Adrenal gland (tissue), 9 donors: ENCODE measurements at regions not wholly inside any gene's neighbourhood (a gene's known extent, or its start where the extent isn't known, plus 50 kb on each side); places are given as distances from the start of the nearest gene placed in this dataset.

Experiments
- DNase-seq, 7 donors: peaks; one replicate each; pipeline ENCODE4 v3.0.0-alpha.2; 2019 to 2020
- H3K27ac ChIP-seq, 5 donors: fragments of 200-600 bp; sonication (generic) in 4 of 5; 1 replicate in 3 of 5; 2 replicates in 2 of 5; pipeline versions ENCODE4 v1.5.1 to v1.8.0; 2016 to 2020; ENCODE audit warnings: mild to moderate bottlenecking in 1 of 5
- H3K27me3 ChIP-seq: fragments of 200-600 bp; 2 replicates; pipeline ENCODE4 v1.8.0; 2021
- H3K36me3 ChIP-seq, 2 donors: fragments of 200-600 bp; replicated peaks in 1 of 2; 1 replicate in 1 of 2; 2 replicates in 1 of 2; pipeline versions ENCODE4 v1.5.1 to v1.8.0; 2018 to 2022
- H3K4me1 ChIP-seq, 2 donors: fragments of 200-600 bp; replicated peaks in 1 of 2; 1 replicate in 1 of 2; 2 replicates in 1 of 2; pipeline versions ENCODE4 v1.5.1 to v1.8.0; 2018 to 2021
- H3K4me3 ChIP-seq, 4 donors: fragments of 200-600 bp; sonication (generic) in 3 of 4; one replicate each; pipeline ENCODE4 v1.5.1; 2016 to 2018
- H3K9me3 ChIP-seq, 3 donors: fragments of 200-600 bp; sonication (generic) in 1 of 3; replicated peaks in 1 of 3; 1 replicate in 2 of 3; 2 replicates in 1 of 3; pipeline versions ENCODE4 v1.5.1 to v1.8.0; 2016 to 2021
- POLR2A ChIP-seq, 2 donors: fragments of 450-650 bp; IDR thresholded peaks; one replicate each; pipeline ENCODE4 v1.6.1; 2017; ENCODE audit warnings: antibody characterized with exemption in 2 of 2, mild to moderate bottlenecking in 2 of 2, moderate library complexity in 1 of 2
- WGBS, 4 donors: extraction: QIAGEN DNeasy Blood & Tissue Kit in 2 of 4; methylation state at CpG; one replicate each; pipeline versions ENCODE4 v1.1.5 to v1.1.7; 2013 to 2017; 5-methylcytosine and 5-hydroxymethylcytosine counted together
- intact Hi-C, 2 donors: fragments of 100-400 bp; cut with DNase I; formaldehyde crosslinking; loops; one replicate each; pipeline versions ENCODE4 v1.14.1 to v1.15.0; 2022 to 2023
- TF ChIP-seq, protein P1 (sequence below), 6 experiments: fragments of 450-650 bp in 4 of 6; fragments of 200-600 bp in 2 of 6; sonication (generic) in 1 of 6; IDR thresholded peaks; 1 replicate in 5 of 6; 2 replicates in 1 of 6; pipeline versions ENCODE4 v1.5.1 to v1.8.0; 2016 to 2021; ENCODE audit warnings: antibody characterized with exemption in 6 of 6, mild to moderate bottlenecking in 2 of 6, moderate library complexity in 1 of 6
- donor health status: healthy with polysubstance abuse.
- donor health status: Bipolar disorder and iron deficiency.
- donor health status: DM: yes; HTN: yes; CAD: no.
- donor health status: DM: no; HTN: no; CAD: no.
- donor health status: DM: no; HTN: no; CAD: no.

DNA sequence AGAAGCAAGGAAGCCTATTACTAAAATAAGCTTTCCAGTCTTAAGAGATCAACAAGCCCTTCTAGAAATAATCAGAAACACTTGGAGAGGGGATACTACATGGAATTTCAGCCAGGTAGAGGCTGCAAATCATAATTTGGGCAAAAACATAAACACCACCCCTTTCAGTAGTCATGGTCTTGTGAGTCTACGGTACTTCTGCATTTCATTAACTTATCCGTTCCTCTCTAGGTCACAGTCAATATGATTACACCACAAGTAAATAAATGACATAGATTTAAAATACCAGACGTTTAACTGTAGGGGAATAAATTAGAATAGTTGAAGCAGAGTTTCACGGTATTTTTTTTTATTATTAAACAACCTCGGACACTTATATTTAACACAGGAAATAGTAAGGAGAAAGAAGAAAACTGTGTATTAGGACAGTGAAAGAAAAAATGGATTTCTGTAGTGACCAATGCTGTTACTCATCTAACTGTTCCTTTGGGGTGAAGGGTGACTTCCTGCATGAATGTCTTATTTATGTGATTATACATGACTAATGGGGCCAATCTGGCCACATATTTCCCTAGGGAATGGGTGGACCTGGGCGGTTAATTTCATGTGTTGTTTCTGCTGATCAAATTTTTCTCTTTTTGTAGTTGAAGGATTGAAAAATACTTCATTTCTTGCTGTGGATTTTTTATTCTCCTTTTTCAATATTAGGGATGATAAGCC is 456.6 kb upstream of the UBE2E3 start:
- no peak overlapping the region for H3K4me3 ChIP-seq
- WGBS, 4 donors: 42 to 57% (median 54%) methylated on average over 6 of the region's 6 CpGs
- TF ChIP-seq POLR2A (IDR thresholded peaks at IDR 0.05): no peak
- TF ChIP-seq, protein P1, sequence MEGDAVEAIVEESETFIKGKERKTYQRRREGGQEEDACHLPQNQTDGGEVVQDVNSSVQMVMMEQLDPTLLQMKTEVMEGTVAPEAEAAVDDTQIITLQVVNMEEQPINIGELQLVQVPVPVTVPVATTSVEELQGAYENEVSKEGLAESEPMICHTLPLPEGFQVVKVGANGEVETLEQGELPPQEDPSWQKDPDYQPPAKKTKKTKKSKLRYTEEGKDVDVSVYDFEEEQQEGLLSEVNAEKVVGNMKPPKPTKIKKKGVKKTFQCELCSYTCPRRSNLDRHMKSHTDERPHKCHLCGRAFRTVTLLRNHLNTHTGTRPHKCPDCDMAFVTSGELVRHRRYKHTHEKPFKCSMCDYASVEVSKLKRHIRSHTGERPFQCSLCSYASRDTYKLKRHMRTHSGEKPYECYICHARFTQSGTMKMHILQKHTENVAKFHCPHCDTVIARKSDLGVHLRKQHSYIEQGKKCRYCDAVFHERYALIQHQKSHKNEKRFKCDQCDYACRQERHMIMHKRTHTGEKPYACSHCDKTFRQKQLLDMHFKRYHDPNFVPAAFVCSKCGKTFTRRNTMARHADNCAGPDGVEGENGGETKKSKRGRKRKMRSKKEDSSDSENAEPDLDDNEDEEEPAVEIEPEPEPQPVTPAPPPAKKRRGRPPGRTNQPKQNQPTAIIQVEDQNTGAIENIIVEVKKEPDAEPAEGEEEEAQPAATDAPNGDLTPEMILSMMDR (IDR thresholded peaks at IDR 0.05): no peak
- intact Hi-C loops: no loop called here
- H3K27me3 ChIP-seq: no peaks in the 10 kb centered on the region
- H3K27ac ChIP-seq: no peak overlapping the region
- no peaks in the 10 kb centered on the region for H3K4me1 ChIP-seq
- no peak for DNase-seq
- H3K9me3 ChIP-seq: no peaks in the 10 kb centered on the region
- H3K36me3 ChIP-seq: no peaks in the 10 kb centered on the region

DNA sequence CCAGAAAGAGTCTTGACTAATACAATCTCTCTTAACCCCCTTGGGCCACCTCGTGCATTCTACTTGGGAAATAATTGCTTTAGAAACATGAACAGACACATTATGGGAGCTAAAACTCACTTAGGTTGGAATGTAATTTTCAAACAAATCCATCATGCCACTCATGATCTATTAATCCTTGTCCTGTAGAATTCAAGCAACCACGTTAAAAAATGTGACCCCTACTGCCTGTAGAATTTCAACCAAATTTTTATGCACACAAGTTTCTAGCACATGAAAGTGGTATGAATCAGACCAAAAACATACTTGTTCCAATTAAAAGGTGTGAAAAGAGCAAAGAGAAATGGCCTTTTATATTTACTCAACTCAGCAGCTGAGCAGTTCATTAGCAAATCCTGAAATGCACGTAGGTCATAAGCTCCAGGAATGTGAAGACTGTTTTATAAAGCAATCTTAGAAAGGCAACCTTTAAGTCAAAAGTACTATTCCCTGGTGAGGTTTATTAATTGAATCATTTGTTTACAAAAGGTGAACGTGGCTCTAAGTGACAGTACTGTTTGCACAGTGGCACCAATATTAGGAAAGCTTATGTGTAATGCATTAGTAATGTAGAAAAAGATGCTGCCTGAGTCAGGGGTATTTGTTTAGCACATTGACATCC is 459.4 kb upstream of the UBE2E3 start:
- Histone ChIP-seq H3K4me1 (no peaks in the 10 kb centered on the region), H3K36me3 (no peaks in the 10 kb centered on the region), H3K27ac (no peak overlapping the region), H3K9me3 (no peaks in the 10 kb centered on the region), H3K4me3 (no peak overlapping the region), H3K27me3 (no peaks in the 10 kb centered on the region)
- TF ChIP-seq, protein P1 (IDR thresholded peaks at IDR 0.05): no peak
- no peak for TF ChIP-seq POLR2A (IDR thresholded peaks at IDR 0.05)
- no peak for DNase-seq
- 57 to 65% (median 63%) methylated on average over 4 of the region's 4 CpGs for WGBS, 4 donors
- intact Hi-C loops: no loop called here

DNA sequence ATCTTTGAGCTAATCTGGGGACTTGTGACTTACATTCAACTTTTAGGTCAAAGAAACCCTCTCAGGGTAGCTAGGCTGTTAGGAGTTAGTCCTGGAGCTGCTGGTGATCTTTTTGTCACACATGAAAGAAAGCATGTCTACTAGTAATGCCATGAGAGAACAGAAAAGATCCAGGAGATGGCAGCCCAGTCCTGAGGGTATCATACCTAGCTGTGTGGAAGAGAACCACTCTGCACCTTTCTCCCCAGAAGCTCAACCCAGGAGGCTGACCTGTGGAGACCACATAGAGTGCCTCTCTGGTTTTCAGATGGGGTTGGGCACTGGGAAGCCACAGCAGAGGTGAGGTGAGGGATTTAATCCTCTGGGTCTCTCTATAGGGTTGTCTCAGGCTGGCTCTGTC is 460.2 kb upstream of the UBE2E3 start:
- intact Hi-C loops: no loop called here

DNA sequence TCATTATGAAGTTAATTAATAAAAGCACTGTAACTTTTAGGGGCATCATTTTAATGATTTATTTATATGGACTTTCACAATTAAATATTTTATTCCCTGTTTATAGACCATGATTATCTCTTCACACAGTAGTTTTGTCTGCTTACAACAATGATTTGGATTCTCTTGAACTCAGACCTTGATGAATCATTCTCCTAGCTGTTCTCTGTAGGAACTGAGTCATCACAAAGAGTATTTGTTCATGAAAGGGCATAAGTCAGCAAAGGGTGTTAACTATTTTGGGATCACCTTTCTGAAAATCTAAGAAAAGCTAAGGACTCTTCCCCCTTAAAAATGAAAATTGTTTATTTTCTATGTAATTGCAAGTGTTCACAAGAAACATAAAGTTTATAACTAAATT is 461.1 kb upstream of the UBE2E3 start:
- no peak for TF ChIP-seq POLR2A (IDR thresholded peaks at IDR 0.05)
- TF ChIP-seq, protein P1 (IDR thresholded peaks at IDR 0.05): no peak

More for the DNA sequence above, 460.2 kb upstream of the UBE2E3 start:
- no peak for TF ChIP-seq POLR2A (IDR thresholded peaks at IDR 0.05)
- TF ChIP-seq, protein P1 (IDR thresholded peaks at IDR 0.05): no peak
- H3K4me1 ChIP-seq: no peaks in the 10 kb centered on the region
- H3K36me3 ChIP-seq: no peaks in the 10 kb centered on the region
- H3K4me3 ChIP-seq: no peak overlapping the region
- no peaks in the 10 kb centered on the region for H3K9me3 ChIP-seq
- no peak overlapping the region for H3K27ac ChIP-seq
- no peak for DNase-seq
- no peaks in the 10 kb centered on the region for H3K27me3 ChIP-seq

More for the DNA sequence above, 461.1 kb upstream of the UBE2E3 start:
- H3K36me3 ChIP-seq: no peaks in the 10 kb centered on the region
- H3K4me1 ChIP-seq: no peaks in the 10 kb centered on the region
- H3K27ac ChIP-seq: no peak overlapping the region
- no peak for DNase-seq
- no peaks in the 10 kb centered on the region for H3K9me3 ChIP-seq
- no peaks in the 10 kb centered on the region for H3K27me3 ChIP-seq
- intact Hi-C loops: no loop called here
- no peak overlapping the region for H3K4me3 ChIP-seq
